Keratinocyte (primary cell): ENCODE measurements at regions not wholly inside any gene's neighbourhood (a gene's known extent, or its start where the extent isn't known, plus 50 kb on each side); places are given as distances from the start of the nearest gene placed in this dataset.

Source experiments
- DNase-seq: peaks from one replicate; pipeline ENCODE4 v3.0.0-alpha.2; 2011; ENCODE audit warnings: low read depth, missing footprints, low spot score
- FAIRE-seq: peaks from 2 replicates; lab custom pipeline; 2011; peaks lifted over from hg19 to GRCh38; lab: Jason Lieb, UNC
- H2AFZ ChIP-seq: 2 replicates; pipeline ENCODE4 v1.6.0; 2012; ENCODE audit warnings: low read length, control low read depth, inconsistent platforms; ENCODE audit not compliant: control insufficient read depth
- H3K27ac ChIP-seq: 2 replicates; pipeline ENCODE4 v1.5.1; 2011; ENCODE audit warnings: low read length; ENCODE audit not compliant: control insufficient read depth, insufficient read depth
- H3K27me3 ChIP-seq: 3 replicates; pipeline ENCODE4 v1.6.0; 2011; ENCODE audit warnings: low read length; ENCODE audit not compliant: control insufficient read depth, insufficient read depth; ENCODE audit errors: extremely low read depth
- H3K36me3 ChIP-seq, 2 experiments: 2 replicates in 1 of 2; 3 replicates in 1 of 2; pipeline ENCODE4 v1.5.1; 2011; ENCODE audit warnings: low read length in 2 of 2, mild to moderate bottlenecking in 1 of 2; ENCODE audit not compliant: control insufficient read depth in 2 of 2, insufficient read depth in 2 of 2; ENCODE audit errors: extremely low read depth in 1 of 2
- H3K4me1 ChIP-seq: 3 replicates; pipeline ENCODE4 v1.5.1; 2011; ENCODE audit warnings: low read length; ENCODE audit not compliant: control insufficient read depth, insufficient read depth; ENCODE audit errors: extremely low read depth
- H3K4me2 ChIP-seq: 3 replicates; pipeline ENCODE4 v1.6.0; 2011; ENCODE audit warnings: low read depth, low read length; ENCODE audit not compliant: control insufficient read depth, insufficient read depth; ENCODE audit errors: extremely low read depth
- H3K4me3 ChIP-seq, 3 experiments: fragments of 200-600 bp in 1 of 3; sonication (generic) in 1 of 3; 2 replicates in 2 of 3; 3 replicates in 1 of 3; pipeline ENCODE4 v1.5.1; 2011 to 2016; ENCODE audit warnings: low read length in 3 of 3, mild to moderate bottlenecking in 3 of 3, control low read depth in 2 of 3, inconsistent platforms in 1 of 3, low read depth in 1 of 3, mixed read lengths in 1 of 3, mixed run types in 1 of 3, moderate library complexity in 1 of 3; ENCODE audit not compliant: control insufficient read depth in 2 of 3, insufficient read depth in 2 of 3; ENCODE audit errors: extremely low read depth in 1 of 3
- H3K79me2 ChIP-seq: 2 replicates; pipeline ENCODE4 v1.6.0; 2012; ENCODE audit warnings: low read length; ENCODE audit not compliant: control insufficient read depth, insufficient read depth
- H3K9ac ChIP-seq: 3 replicates; pipeline ENCODE4 v1.6.0; 2011; ENCODE audit warnings: low read length; ENCODE audit not compliant: control insufficient read depth, insufficient read depth; ENCODE audit errors: extremely low read depth
- H3K9me1 ChIP-seq: 3 replicates; pipeline ENCODE4 v1.6.0; 2011; ENCODE audit warnings: low read length; ENCODE audit not compliant: control insufficient read depth, insufficient read depth; ENCODE audit errors: extremely low read depth
- H3K9me3 ChIP-seq: 2 replicates; pipeline ENCODE4 v1.5.1; 2012; ENCODE audit warnings: low read depth, low read length; ENCODE audit not compliant: control insufficient read depth
- H4K20me1 ChIP-seq: 3 replicates; pipeline ENCODE4 v1.6.0; 2011; ENCODE audit warnings: low read length; ENCODE audit not compliant: control insufficient read depth, insufficient read depth; ENCODE audit errors: extremely low read depth
- CTCF ChIP-seq, 3 experiments: IDR thresholded peaks in 1 of 3; conservative IDR thresholded peaks in 1 of 3; optimal IDR thresholded peaks in 1 of 3; 2 replicates in 2 of 3; 3 replicates in 1 of 3; pipeline versions ENCODE3 to v1.5.1; 2011; ENCODE audit warnings: low read length in 3 of 3, mild to moderate bottlenecking in 3 of 3, moderate library complexity in 2 of 3, control low read depth in 1 of 3, inconsistent platforms in 1 of 3; ENCODE audit not compliant: insufficient read depth in 2 of 3; ENCODE audit errors: extremely low read depth in 1 of 3
- EZH2 ChIP-seq: IDR thresholded peaks from one replicate; pipeline ENCODE4 v1.6.1; 2012; ENCODE audit warnings: inconsistent platforms, mild to moderate bottlenecking, low read length, moderate library complexity
- dilution Hi-C: fragments of 300-500 bp; cut with MboI; formaldehyde crosslinking; loops from one replicate; pipeline ENCODE4 v1.7.0; 2020; ENCODE audit warnings: low sequenced_read_pairs; ENCODE audit not compliant: extremely low pct_ligation_motif_present

- TF ChIP-seq CTCF (optimal IDR thresholded peaks at IDR 0.05 in 1 of 3, IDR thresholded peaks at IDR 0.05 in 1 of 3, conservative IDR thresholded peaks at IDR 0.05 in 1 of 3; ENCODE audit: extremely low read depth in 1 of 3, insufficient read depth in 2 of 3, low read length in 3 of 3) = no peak
- TF ChIP-seq EZH2 = no peak
- Histone ChIP-seq H3K79me2 (no peaks in the 10 kb centered on the region), H3K4me3 (no peak overlapping the region), H3K27me3 (no peaks in the 10 kb centered on the region), H3K27ac (no peak overlapping the region), H3K4me1 (peaks cover 7% of the 10 kb centered on the region), H3K4me2 (no peak overlapping the region), H3K9me3 (peaks cover 2% of the 10 kb centered on the region), H3K9me1 (no peaks in the 10 kb centered on the region), H2AFZ (no peak overlapping the region), H3K36me3 (no peaks in the 10 kb centered on the region), H4K20me1 (no peaks in the 10 kb centered on the region), H3K9ac (no peak overlapping the region)
- no peak for FAIRE-seq
- no peak for DNase-seq
- dilution Hi-C loops = no loop called here
These were observed 50.2 kb upstream of the XPA start for GRCh38 chr9:97747201-97747965.

- Histone ChIP-seq H3K36me3 (no peaks in the 10 kb centered on the region), H3K4me3 (no peak overlapping the region), H2AFZ (no peak overlapping the region), H3K9me1 (no peaks in the 10 kb centered on the region), H3K27me3 (no peaks in the 10 kb centered on the region), H3K4me2 (no peak overlapping the region), H3K9me3 (no peaks in the 10 kb centered on the region), H3K79me2 (no peaks in the 10 kb centered on the region), H3K27ac (no peak overlapping the region), H4K20me1 (no peaks in the 10 kb centered on the region), H3K4me1 (peaks cover 7% of the 10 kb centered on the region), H3K9ac (no peak overlapping the region)
- dilution Hi-C loops = no loop called here
- TF ChIP-seq EZH2 = no peak
- TF ChIP-seq CTCF (optimal IDR thresholded peaks at IDR 0.05 in 1 of 3, IDR thresholded peaks at IDR 0.05 in 1 of 3, conservative IDR thresholded peaks at IDR 0.05 in 1 of 3; ENCODE audit: extremely low read depth in 1 of 3, insufficient read depth in 2 of 3, low read length in 3 of 3) = no peak
- DNase-seq (no peak), FAIRE-seq (no peak)
These were observed 51.4 kb upstream of the XPA start for GRCh38 chr9:97748525-97748924.
